HG03060 (cell line): ENCODE measurements at regions not wholly inside any gene's neighbourhood (a gene's known extent, or its start where the extent isn't known, plus 50 kb on each side); places are given as distances from the start of the nearest gene placed in this dataset.

Source experiments
- ATAC-seq: cut with Tn5 transposase; IDR thresholded peaks from one replicate; pipeline ENCODE4 v1.9.1; 2021; ENCODE audit warnings: low read depth, moderate number of reproducible peaks; ENCODE audit not compliant: unreplicated experiment

DNA sequence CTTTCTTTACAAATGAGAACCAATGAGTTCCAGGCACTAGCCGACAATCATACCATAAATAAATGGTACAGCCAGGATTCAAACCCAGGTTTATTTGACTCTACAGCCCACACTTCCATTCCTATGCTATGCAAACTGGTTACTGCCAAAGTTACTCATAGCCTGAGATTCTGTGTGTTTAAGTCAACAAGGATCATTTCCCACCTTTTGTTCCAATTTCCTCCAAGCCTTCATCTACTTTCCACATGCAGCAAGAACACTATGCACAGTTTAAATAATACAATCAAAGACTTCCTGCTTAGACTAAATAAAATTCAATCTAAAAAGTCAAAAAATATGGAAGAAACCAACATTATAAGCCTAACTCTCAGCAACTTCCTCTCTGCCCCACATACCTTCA is 59.2 kb upstream of the KLF12 start:
- no peak for ATAC-seq

DNA sequence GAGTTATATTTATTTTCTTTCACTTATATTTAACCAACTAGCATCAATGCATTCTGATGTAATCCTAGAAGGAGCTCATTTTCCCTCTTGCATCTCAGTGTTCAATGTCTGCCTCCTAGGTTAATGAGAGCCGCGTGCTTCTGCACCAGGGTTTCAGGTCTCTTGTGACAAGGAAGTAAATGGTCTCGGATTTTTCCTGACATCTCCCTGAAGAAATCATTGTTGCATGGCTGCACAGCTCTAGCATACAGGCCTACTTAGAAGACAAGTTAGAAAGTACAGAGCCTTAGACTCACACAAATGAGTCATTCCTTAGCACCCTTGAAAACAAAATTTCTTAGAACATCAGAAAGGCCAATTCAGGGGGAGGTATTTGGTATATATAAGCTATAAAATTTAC is 57.2 kb upstream of the KLF12 start:
- no peak for ATAC-seq

DNA sequence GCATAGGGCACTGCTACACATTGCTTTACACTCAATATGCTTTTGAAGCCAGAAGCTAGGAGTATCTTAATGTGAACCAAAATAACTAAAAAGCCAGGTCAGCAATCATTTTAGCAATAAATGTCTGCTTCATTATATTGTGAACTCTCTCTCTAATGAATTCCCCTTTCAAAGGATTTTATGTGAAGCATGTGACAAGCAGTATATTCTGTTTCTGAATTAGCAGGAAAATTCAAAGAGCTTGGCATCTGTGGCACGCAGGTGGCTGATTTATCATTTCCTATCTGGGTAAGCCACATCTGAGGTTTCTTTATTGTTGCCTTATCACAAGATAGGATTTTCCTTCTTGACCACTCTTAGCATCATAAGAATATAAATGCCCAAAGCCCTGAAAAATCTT is 56.8 kb upstream of the KLF12 start:
- no peak for ATAC-seq

GRCh38 chr13:74187564-74187963 is 53.4 kb upstream of the KLF12 start:
- no peak for ATAC-seq

- no peak for ATAC-seq
These were observed 50.1 kb upstream of the KLF12 start for GRCh38 chr13:74184283-74184682.
